GM06990 (cell line): ENCODE measurements at regions not wholly inside any gene's neighbourhood (a gene's known extent, or its start where the extent isn't known, plus 50 kb on each side); places are given as distances from the start of the nearest gene placed in this dataset.

Experiments used
- DNase-seq: peaks from one replicate; pipeline ENCODE4 v3.0.0-alpha.2; 2011; ENCODE audit not compliant: insufficient read length; ENCODE audit errors: extremely low read depth
- H3K27me3 ChIP-seq: replicated peaks from 2 replicates; pipeline ENCODE4 v1.6.0; 2011; ENCODE audit warnings: low read length; ENCODE audit not compliant: control insufficient read depth, insufficient read depth
- H3K36me3 ChIP-seq: 2 replicates; pipeline ENCODE4 v1.5.1; 2011; ENCODE audit warnings: low read length; ENCODE audit not compliant: control insufficient read depth, insufficient read depth
- H3K4me3 ChIP-seq: replicated peaks from 2 replicates; pipeline ENCODE4 v1.5.1; 2011; ENCODE audit warnings: low read depth, mild to moderate bottlenecking, control low read depth, low read length
- TF ChIP-seq, protein P1 (sequence below): IDR thresholded peaks from 2 replicates; pipeline ENCODE4 v1.5.1; 2011; ENCODE audit warnings: low read length, control low read depth, mild to moderate bottlenecking, inconsistent platforms; ENCODE audit not compliant: insufficient read depth, poor library complexity, severe bottlenecking

- TF ChIP-seq, protein P1, sequence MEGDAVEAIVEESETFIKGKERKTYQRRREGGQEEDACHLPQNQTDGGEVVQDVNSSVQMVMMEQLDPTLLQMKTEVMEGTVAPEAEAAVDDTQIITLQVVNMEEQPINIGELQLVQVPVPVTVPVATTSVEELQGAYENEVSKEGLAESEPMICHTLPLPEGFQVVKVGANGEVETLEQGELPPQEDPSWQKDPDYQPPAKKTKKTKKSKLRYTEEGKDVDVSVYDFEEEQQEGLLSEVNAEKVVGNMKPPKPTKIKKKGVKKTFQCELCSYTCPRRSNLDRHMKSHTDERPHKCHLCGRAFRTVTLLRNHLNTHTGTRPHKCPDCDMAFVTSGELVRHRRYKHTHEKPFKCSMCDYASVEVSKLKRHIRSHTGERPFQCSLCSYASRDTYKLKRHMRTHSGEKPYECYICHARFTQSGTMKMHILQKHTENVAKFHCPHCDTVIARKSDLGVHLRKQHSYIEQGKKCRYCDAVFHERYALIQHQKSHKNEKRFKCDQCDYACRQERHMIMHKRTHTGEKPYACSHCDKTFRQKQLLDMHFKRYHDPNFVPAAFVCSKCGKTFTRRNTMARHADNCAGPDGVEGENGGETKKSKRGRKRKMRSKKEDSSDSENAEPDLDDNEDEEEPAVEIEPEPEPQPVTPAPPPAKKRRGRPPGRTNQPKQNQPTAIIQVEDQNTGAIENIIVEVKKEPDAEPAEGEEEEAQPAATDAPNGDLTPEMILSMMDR: no peak
- no peak for DNase-seq
Observed at GRCh38 chr11:128135451-128135850, 451.9 kb downstream of the ETS1 start.

GRCh38 chr11:128133501-128133900 is 453.9 kb downstream of the ETS1 start:
- DNase-seq: no peak
- Histone ChIP-seq H3K36me3 (no peaks in the 10 kb centered on the region), H3K27me3 (no peaks in the 10 kb centered on the region), H3K4me3 (no peak overlapping the region)
- TF ChIP-seq, protein P1: no peak

More at GRCh38 chr11:128135451-128135850, 451.9 kb downstream of the ETS1 start:
- no peaks in the 10 kb centered on the region for H3K36me3 ChIP-seq
- no peaks in the 10 kb centered on the region for H3K27me3 ChIP-seq
- H3K4me3 ChIP-seq: no peak overlapping the region

GRCh38 chr11:128130052-128130451 is 457.3 kb downstream of the ETS1 start:
- TF ChIP-seq, protein P1: no peak
- no peaks in the 10 kb centered on the region for H3K36me3 ChIP-seq
- DNase-seq: no peak
- no peak overlapping the region for H3K4me3 ChIP-seq
- no peaks in the 10 kb centered on the region for H3K27me3 ChIP-seq

GRCh38 chr11:128125723-128126122 is 461.6 kb downstream of the ETS1 start:
- DNase-seq: no peak
- Histone ChIP-seq H3K36me3 (no peaks in the 10 kb centered on the region), H3K27me3 (no peaks in the 10 kb centered on the region), H3K4me3 (no peak overlapping the region)
- TF ChIP-seq, protein P1: no peak

DNA sequence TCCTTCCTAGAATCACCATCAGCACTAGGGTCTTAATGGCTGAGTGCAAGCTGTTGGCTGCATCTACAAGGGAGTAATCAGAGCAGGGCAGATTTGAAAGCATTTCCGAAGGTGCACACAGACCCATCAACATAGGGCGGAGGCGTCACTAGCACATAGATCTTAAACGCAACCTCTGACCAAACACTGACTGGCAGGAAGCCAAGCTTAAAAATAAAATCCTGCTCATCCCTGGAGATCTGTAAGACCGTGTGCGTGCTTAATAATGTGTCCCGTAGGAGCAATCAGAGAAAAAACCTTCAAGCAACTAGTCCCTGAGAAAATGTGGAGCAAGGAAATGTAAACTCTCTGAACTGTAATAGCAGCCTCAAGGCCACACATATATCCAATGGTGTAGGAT is 470.5 kb downstream of the ETS1 start:
- DNase-seq: no peak
- TF ChIP-seq, protein P1: no peak
- Histone ChIP-seq H3K27me3 (no peaks in the 10 kb centered on the region), H3K36me3 (no peaks in the 10 kb centered on the region), H3K4me3 (no peak overlapping the region)

DNA sequence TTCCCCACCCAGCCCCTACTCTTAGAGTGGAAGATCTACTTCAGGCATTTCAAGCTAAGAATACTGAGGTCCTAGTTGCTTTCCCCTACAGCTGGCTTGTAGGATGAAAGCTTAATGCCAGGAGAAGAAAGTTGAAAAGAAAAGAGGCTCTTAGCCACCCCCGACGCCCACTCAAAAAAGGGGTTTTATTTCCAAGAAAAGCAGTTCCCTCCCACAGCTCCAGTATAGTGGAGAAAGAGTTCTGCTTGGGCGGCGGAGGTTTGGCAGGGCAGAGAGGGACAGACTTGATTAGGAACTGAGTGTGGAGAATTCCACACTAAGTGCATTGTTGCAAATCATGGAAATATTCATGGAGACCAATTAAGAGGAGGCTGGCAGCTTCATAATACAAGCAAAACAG is 470.9 kb downstream of the ETS1 start:
- H3K27me3 ChIP-seq: no peaks in the 10 kb centered on the region
- no peak for DNase-seq
- no peaks in the 10 kb centered on the region for H3K36me3 ChIP-seq

More for the DNA sequence above, 470.9 kb downstream of the ETS1 start:
- no peak overlapping the region for H3K4me3 ChIP-seq
- TF ChIP-seq, protein P1: no peak
